WI38 (cell line): ENCODE measurements at regions not wholly inside any gene's neighbourhood (a gene's known extent, or its start where the extent isn't known, plus 50 kb on each side); places are given as distances from the start of the nearest gene placed in this dataset.

Source experiments
- H3K4me3 ChIP-seq: 2 replicates; pipeline ENCODE4 v1.5.1; 2011; ENCODE audit warnings: low read depth, mild to moderate bottlenecking, control low read depth, low read length
- CTCF ChIP-seq: IDR thresholded peaks from 2 replicates; pipeline ENCODE4 v1.5.1; 2012; ENCODE audit warnings: low read depth, mild to moderate bottlenecking, control low read depth, low read length

GRCh38 chr12:89215196-89215595 is 137.1 kb downstream of the DUSP6 start:
- no peak overlapping the region for H3K4me3 ChIP-seq
- no peak for TF ChIP-seq CTCF

- no peak overlapping the region for H3K4me3 ChIP-seq
- no peak for TF ChIP-seq CTCF
Observed at GRCh38 chr12:89213747-89214146, 138.6 kb downstream of the DUSP6 start.

GRCh38 chr12:89213139-89213538 is 139.2 kb downstream of the DUSP6 start:
- no peak overlapping the region for H3K4me3 ChIP-seq
- no peak for TF ChIP-seq CTCF

GRCh38 chr12:89212339-89212771 is 139.9 kb downstream of the DUSP6 start:
- no peak for TF ChIP-seq CTCF
- no peak overlapping the region for H3K4me3 ChIP-seq

GRCh38 chr12:89211456-89211855 is 140.8 kb downstream of the DUSP6 start:
- TF ChIP-seq CTCF, result no peak

GRCh38 chr12:89210277-89210676 is 142.0 kb downstream of the DUSP6 start:
- TF ChIP-seq CTCF, result no peak
- no peak overlapping the region for H3K4me3 ChIP-seq

More at GRCh38 chr12:89211456-89211855, 140.8 kb downstream of the DUSP6 start:
- no peak overlapping the region for H3K4me3 ChIP-seq

- TF ChIP-seq CTCF, result no peak
- no peak overlapping the region for H3K4me3 ChIP-seq
Observed at GRCh38 chr12:89208661-89209096, 143.6 kb downstream of the DUSP6 start.
